GM19328 (cell line): ENCODE measurements at regions not wholly inside any gene's neighbourhood (a gene's known extent, or its start where the extent isn't known, plus 50 kb on each side); places are given as distances from the start of the nearest gene placed in this dataset.

Source experiments
- ATAC-seq: cut with Tn5 transposase; IDR thresholded peaks from one replicate; pipeline ENCODE4 v1.9.1; 2021; ENCODE audit warnings: mild to moderate bottlenecking, moderate library complexity; ENCODE audit not compliant: unreplicated experiment

DNA sequence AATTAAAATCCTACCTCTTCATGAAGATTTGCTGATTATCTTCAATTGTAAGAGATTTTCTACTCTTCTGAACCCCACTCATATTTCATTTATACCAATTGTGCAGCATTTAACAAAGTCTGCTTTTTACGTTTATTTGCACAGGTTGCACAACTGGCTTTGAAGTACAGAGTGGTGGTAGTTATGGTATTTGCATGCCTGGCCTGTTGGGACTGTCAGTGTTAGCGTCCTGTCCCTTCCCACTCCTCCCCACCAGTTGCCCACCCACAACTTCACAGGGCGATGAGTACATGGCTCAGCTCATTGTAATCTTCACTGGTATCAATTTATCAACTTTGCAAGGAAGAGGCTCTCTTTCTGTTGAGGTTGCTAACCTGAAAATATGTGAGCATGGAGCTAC lies 372.3 kb downstream of the AASDHPPT start:
- ATAC-seq: no peak

DNA sequence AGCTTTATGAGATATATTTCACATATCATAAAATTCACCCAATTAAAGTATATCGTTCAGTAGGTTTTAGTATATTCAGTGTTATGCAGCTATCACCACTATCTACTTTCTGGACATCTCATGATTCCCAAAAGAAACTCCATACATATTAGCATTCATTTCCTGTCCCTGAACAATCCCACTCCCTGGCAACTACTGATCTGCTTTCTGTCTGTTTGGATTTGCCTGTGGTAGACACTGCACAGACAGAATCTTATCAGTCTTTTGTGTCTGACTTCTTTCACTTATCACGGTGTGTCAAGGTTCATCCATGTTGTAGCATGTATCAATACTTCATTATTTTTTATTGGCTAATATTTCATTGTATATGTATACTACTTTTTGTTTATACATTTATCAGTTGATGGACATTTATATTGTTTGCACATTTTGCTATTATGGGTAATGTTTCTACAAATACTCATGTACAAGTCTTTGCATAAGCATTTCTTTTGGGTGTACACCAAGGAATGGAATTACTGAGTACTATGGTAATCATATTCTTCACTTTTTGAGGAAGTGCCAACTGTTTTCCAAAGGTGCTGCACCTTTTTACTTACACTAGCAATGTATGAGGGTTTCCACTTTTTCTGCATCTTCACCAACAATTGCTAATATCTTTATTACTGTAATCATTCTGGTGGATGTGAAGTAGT lies 373.9 kb downstream of the AASDHPPT start:
- no peak for ATAC-seq

DNA sequence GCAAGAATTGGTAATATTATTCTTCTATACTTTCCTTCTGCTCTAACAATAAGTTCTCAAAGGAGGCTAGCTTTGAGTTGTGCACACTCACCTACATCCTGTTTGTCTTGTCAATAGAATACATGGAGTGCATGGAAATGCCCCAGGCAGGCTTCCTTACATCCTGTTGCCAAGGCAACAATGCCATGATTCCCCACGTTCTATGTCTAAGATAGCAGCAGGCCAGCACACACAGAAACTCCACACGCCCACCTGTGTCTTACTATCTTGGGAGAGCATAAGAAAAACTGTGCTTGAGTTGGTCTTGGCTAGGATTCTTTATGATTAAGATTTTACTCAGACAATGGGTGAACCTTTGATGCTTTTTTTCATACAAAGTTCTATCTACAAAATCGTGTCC lies 379.2 kb downstream of the AASDHPPT start:
- no peak for ATAC-seq

DNA sequence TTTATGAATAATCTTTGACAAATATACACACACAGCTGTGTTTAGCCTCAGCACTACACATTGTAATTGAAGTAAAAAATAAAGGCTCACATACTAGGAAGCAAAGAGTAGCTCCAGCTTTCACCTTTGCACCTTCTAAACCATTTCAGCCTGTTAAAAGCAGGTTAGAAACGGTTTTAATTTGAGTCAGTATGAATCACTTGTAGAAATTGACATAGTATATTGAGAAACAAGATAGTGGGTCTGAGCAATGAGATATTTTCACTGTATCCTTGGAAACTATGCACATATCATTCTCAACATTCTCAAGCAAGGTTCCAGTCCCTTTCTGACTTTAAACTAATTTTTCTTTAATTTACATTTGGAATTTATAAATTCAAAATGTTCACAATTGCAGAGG lies 380.3 kb downstream of the AASDHPPT start:
- no peak for ATAC-seq

DNA sequence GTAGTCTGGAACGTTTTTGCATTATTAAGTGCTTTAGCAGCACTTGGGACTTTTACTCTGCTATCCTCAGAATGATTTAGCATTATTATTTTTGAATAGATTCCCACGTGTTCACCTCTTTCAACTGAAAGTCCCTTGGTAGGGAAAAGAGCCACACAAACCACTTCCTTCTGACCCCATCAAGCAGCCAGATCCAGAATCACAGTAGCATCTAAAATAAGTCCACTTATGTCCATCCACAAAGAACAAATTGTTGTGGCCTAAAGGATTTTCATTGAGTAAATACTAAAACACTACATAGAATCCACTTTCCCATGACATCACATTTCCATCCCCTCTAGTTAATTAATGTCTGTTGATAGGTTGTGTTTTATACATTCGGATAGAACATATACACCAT lies 381.7 kb downstream of the AASDHPPT start:
- ATAC-seq: no peak

- no peak for ATAC-seq
Observed at GRCh38 chr11:106461148-106461691, 383.8 kb downstream of the AASDHPPT start.

DNA sequence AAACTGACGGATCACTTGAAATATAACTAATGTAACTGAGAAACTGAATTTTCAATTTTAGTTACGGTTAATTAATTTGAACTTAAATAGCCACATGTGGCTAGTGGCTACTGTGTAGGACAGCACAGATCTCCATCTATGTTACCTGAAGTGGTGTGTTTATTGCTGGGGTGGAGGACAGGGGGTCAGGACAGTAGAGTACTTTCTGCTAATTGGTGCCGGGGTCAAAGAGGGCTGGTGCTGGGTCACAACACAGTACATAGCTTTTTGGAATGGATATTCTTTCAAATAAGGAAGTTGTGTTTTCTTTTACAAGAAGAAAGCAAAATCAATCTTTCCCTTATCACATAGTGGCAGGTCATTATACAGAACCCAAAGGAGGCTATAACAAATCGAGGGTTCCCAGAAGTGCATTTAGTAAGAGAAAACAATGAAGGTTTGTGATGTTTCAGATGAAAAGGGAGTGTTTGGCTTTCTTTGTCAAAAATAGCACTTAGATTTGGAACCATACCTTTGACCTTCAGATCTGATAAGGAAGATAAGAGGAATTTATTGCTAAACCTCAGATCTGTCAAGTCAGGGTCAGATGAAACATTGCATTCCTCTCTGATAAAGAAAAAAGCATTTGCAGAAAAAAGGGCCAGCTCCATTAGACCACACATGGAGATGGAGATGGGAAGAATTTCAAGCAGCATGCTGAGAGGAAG lies 384.5 kb downstream of the AASDHPPT start:
- no peak for ATAC-seq

DNA sequence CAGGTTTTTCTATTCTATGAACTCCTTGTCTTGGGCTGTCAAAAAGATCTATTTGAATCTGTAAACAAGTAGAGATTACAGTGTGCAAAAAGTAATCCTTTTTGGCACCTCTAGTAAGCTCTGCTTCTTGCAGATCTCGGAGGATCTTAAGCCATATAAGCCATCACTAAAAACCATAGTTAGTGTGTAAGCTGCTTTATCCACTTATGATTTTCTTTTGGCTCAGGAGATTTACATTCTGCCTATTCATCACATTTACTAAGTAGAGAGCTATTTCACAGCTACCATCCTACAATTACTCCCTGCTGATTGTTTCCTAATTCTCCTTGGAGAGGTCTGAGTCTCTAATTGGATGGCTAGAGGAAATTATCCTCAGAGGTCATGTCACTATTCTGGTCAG lies 385.7 kb downstream of the AASDHPPT start:
- ATAC-seq: no peak

GRCh38 chr11:106463796-106464201 lies 386.3 kb downstream of the AASDHPPT start:
- no peak for ATAC-seq

GRCh38 chr11:106464728-106465127 lies 387.3 kb downstream of the AASDHPPT start:
- no peak for ATAC-seq

DNA sequence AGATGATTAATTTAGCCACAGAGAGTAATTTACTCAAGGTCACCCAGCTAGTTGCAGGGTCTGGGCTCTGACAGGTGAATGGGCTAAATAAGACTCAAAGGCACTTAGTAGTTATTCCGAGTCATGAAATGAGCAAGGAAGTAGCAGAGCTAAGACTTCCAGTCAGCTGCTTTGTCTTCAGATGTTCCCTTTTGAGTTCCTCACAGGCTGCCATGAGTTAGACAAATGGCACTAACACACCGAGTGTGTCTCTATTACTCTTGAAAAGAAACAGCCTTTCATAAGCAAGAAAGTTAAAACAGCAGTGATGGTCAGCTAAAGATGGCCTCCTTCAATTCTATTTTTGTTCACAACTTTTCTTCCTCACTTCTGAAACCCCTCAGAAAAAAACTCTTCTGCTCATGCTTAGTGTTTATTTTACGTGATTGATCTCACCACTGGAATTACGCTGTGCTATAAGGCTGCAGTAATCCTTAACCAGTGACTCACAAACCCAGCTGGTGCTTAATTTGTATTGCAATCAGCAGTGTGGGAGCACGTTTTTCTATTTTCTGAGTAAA lies 389.1 kb downstream of the AASDHPPT start:
- ATAC-seq: no peak

- no peak for ATAC-seq
Observed at GRCh38 chr11:106467501-106467900, 390.0 kb downstream of the AASDHPPT start.

DNA sequence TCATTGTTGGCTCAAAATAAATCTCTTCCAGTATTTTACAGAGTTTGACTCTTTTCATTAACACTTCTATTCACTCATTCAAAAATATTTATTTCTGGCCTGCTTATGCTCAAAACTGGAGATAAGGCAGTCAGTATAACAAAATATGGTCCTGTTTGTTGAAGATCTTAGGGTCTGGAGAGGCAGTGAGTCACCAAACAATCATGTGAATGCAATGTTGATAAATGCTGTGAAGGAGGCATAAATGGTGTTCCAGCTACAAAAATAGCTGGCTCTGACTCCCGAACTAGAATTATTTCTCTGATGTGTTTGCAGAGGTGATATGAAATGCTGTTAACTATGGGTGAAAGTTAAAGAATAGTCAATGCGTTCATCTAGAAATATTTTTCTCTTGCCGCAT lies 390.6 kb downstream of the AASDHPPT start:
- no peak for ATAC-seq

GRCh38 chr11:106468531-106468930 lies 391.1 kb downstream of the AASDHPPT start:
- ATAC-seq: no peak

- no peak for ATAC-seq
Observed at GRCh38 chr11:106470230-106470629, 392.8 kb downstream of the AASDHPPT start.

GRCh38 chr11:106471276-106471675 lies 393.8 kb downstream of the AASDHPPT start:
- no peak for ATAC-seq

DNA sequence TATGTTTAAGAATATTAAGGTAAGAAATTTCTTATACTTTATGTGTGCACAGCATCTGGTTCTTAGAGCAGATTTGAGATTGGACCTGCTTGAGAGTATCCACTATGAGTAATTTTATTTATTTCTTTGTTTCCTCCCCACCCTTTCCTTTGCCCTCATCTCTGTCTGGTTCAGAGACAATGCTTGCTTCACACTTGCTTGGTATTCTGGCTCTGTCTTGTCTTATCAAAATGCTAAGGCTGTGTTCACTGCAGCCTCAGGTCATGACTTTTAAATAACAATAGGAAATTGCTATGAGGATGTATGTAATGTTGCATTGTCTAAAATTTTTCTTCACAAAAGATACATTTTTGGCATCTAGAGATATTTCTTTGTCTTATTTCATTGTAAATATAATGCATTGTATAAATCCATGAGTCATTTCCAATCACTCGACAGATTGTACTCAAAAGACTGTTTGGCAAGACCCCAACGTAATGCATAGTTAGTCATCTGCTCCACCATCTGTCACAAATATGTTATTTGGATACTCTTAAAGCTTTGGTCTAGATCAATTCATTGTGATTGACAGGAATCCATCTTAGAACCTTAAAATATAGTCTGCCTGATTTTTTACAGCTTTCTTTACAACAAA lies 395.7 kb downstream of the AASDHPPT start:
- no peak for ATAC-seq

DNA sequence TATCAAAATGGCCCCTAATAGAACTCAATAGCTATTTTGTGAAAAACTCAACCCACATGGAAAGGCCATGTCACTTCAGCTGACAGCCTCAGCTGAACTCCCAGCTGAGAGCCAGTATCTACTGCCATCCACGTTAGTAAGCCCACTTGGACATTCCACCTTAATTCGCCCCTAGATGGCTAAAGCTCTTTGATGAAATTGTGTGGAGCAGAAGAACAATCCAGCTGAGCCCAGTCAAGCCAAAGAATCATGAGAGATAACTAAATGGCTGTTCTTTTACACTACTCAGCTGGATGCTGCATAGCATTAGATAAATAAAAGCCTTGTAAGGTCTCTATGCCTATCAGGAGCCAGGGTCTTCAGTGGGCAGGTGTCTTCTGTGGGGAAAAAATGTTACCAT lies 396.8 kb downstream of the AASDHPPT start:
- ATAC-seq: no peak

DNA sequence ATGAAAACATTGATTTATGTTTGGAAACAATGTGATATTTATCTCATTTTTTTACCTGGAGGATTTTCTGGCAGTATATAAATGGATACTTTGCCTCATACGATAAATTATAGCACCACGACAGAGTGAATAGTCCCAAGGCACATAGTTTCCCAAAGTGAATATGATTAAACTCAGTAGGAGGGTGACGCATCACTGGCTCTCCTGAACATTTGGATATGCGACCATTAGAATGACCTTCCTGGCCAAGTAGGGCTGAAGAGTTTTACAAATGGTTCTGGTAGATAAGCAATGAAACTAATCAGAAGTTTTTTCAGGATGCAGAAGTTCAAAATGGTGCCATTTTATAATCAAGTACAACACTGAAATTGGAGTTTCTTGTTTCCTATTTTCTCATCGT lies 397.7 kb downstream of the AASDHPPT start:
- ATAC-seq: no peak

DNA sequence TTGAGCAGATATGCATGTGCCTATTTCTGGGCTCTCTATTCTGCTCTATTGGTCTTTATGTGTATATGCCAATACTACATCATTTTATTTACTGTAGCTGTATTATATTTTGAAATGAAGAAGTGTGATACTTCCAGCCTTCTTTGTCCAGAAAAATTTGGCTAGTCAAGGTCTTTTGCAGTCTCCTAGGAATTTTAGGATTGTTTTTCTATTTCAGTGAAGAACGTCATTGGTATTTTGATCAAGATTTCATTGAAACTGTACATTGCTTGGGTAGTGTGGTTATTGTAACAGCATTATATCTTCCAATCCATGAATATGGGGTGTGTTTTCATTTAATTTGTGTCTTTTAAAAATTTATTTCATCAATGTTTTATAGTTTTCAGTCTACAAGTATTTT lies 400.3 kb downstream of the AASDHPPT start:
- ATAC-seq: no peak

GRCh38 chr11:106479646-106480045 lies 402.2 kb downstream of the AASDHPPT start:
- no peak for ATAC-seq
